Kidney (tissue), 13 donors: ENCODE measurements at regions not wholly inside any gene's neighbourhood (a gene's known extent, or its start where the extent isn't known, plus 50 kb on each side); places are given as distances from the start of the nearest gene placed in this dataset.
A peak's percentile ranks its signal among the peaks of the same experiment; 100 is the strongest.

Source experiments
- DNase-seq, 5 donors: peaks; one replicate each; pipeline ENCODE4 v3.0.0-alpha.2; 2013 to 2020
- FAIRE-seq: peaks from 2 replicates; lab custom pipeline; 2012; peaks lifted over from hg19 to GRCh38; lab: Jason Lieb, UNC
- H3K27ac ChIP-seq, 2 donors: one replicate each; pipeline ENCODE4 v1.7.0; 2013; ENCODE audit warnings: low read depth in 2 of 2, low read length in 2 of 2, inconsistent platforms in 1 of 2
- H3K27me3 ChIP-seq: one replicate; pipeline ENCODE4 v1.7.1; 2013; ENCODE audit warnings: low read length, inconsistent platforms; ENCODE audit not compliant: control insufficient read depth, insufficient read depth
- H3K36me3 ChIP-seq, 3 donors: one replicate each; pipeline versions ENCODE4 v1.7.0 to v1.7.1; 2013; ENCODE audit warnings: low read length in 3 of 3, control low read depth in 1 of 3, inconsistent platforms in 1 of 3; ENCODE audit not compliant: insufficient read depth in 3 of 3, control insufficient read depth in 2 of 3
- H3K4me1 ChIP-seq, 3 donors: one replicate each; pipeline versions ENCODE4 v1.7.0 to v1.7.1; 2013; ENCODE audit warnings: low read length in 3 of 3, inconsistent platforms in 1 of 3, low read depth in 1 of 3; ENCODE audit not compliant: control insufficient read depth in 2 of 3, insufficient read depth in 2 of 3
- H3K4me3 ChIP-seq, 3 donors: one replicate each; pipeline versions ENCODE4 v1.7.0 to v1.8.1; 2013; ENCODE audit warnings: low read length in 3 of 3, control low read depth in 1 of 3, inconsistent platforms in 1 of 3
- H3K9ac ChIP-seq, 3 donors: one replicate each; pipeline versions ENCODE4 v1.7.0 to v1.7.1; 2013; ENCODE audit warnings: low read length in 3 of 3, control low read depth in 1 of 3, inconsistent platforms in 1 of 3
- H3K9me3 ChIP-seq, 3 donors: one replicate each; pipeline versions ENCODE4 v1.7.0 to v1.7.1; 2013; ENCODE audit warnings: low read length in 3 of 3, control low read depth in 1 of 3, inconsistent platforms in 1 of 3; ENCODE audit not compliant: control insufficient read depth in 2 of 3, insufficient read depth in 1 of 3
- CTCF ChIP-seq: IDR thresholded peaks from 3 replicates; pipeline ENCODE4 v1.5.1; 2012; ENCODE audit warnings: mild to moderate bottlenecking, moderate library complexity, borderline replicate concordance; ENCODE audit not compliant: insufficient read depth; ENCODE audit errors: extremely low read depth
- intact Hi-C: fragments of 100-400 bp; cut with DNase I; formaldehyde crosslinking; loops from one replicate; pipeline ENCODE4 v1.11.1; 2022
- donor health status: control.
- donor health status: control.
- donor health status: control.
- donor health status: control.
- donor health status: control.
- donor health status: DM: yes; HTN: yes; CAD: no.
- donor health status: Normal renal cell carcinoma (clear cell type).

DNA sequence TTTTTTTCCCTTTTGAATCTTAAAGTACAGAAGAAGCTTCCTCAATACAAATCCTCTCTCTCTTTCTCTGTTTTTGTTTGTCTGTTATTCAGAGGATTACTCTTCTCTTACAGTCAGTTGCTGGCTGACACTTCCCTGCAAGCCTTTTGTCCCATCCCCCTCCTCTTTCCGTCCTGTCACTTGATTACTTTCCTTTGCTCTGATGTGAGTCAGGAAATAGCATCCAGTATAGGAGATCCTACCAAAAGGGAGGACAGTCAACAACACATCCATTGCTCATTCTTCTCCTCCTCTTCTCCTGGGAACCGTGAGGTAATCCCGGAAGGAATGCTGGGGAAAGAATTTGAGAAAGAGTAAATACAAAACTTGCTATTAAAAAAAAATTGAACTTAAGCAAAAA is 79.3 kb upstream of the SCN7A start:
- H3K9me3 ChIP-seq, result no peaks in the 10 kb centered on the region
- no peak overlapping the region for H3K9ac ChIP-seq
- H3K4me1 ChIP-seq, result no peaks in the 10 kb centered on the region
- no peak overlapping the region for H3K27ac ChIP-seq
- no peak overlapping the region for H3K4me3 ChIP-seq
- no peak for TF ChIP-seq CTCF
- intact Hi-C loops, result no loop called here
- FAIRE-seq (no peak), DNase-seq (peak in 2 of 5 donors; percentile 13 to 36)
- no peaks in the 10 kb centered on the region for H3K36me3 ChIP-seq
- H3K27me3 ChIP-seq, result no peaks in the 10 kb centered on the region

- FAIRE-seq (no peak), DNase-seq (no peak)
- Histone ChIP-seq H3K9me3 (no peaks in the 10 kb centered on the region), H3K4me1 (no peaks in the 10 kb centered on the region), H3K36me3 (no peaks in the 10 kb centered on the region), H3K4me3 (no peak overlapping the region), H3K9ac (no peak overlapping the region), H3K27me3 (no peaks in the 10 kb centered on the region), H3K27ac (no peak overlapping the region)
- no peak for TF ChIP-seq CTCF
- intact Hi-C loops, result no loop called here
These were observed 78.9 kb upstream of the SCN7A start for GRCh38 chr2:166572937-166573336.

- no peak for TF ChIP-seq CTCF
These were observed 74.4 kb upstream of the SCN7A start for GRCh38 chr2:166568409-166568808.

GRCh38 chr2:166565501-166565900 is 71.5 kb upstream of the SCN7A start:
- Histone ChIP-seq H3K4me1 (no peaks in the 10 kb centered on the region), H3K36me3 (no peaks in the 10 kb centered on the region), H3K4me3 (no peak overlapping the region), H3K27me3 (no peaks in the 10 kb centered on the region), H3K9me3 (no peaks in the 10 kb centered on the region), H3K27ac (no peak overlapping the region), H3K9ac (no peak overlapping the region)
- no peak for DNase-seq
- FAIRE-seq, result no peak
- intact Hi-C loops, result no loop called here
- TF ChIP-seq CTCF, result no peak

More at GRCh38 chr2:166568409-166568808, 74.4 kb upstream of the SCN7A start:
- no peak overlapping the region for H3K9ac ChIP-seq
- H3K36me3 ChIP-seq, result no peaks in the 10 kb centered on the region
- no peak overlapping the region for H3K27ac ChIP-seq
- intact Hi-C loops, result no loop called here
- no peak overlapping the region for H3K4me3 ChIP-seq
- no peaks in the 10 kb centered on the region for H3K9me3 ChIP-seq
- no peaks in the 10 kb centered on the region for H3K4me1 ChIP-seq
- no peaks in the 10 kb centered on the region for H3K27me3 ChIP-seq
- FAIRE-seq (no peak), DNase-seq (peak in 1 of 5 donors; percentile 44)
